DMS114 treated with DMSO at 0.1 percent for 48 hours (cell line): ENCODE measurements at regions not wholly inside any gene's neighbourhood (a gene's known extent, or its start where the extent isn't known, plus 50 kb on each side); places are given as distances from the start of the nearest gene placed in this dataset.

Source experiments
- DNase-seq: peaks from one replicate; lab custom pipeline; 2025; ENCODE audit not compliant: unreplicated experiment; lab: John Stamatoyannopoulos, UW

DNA sequence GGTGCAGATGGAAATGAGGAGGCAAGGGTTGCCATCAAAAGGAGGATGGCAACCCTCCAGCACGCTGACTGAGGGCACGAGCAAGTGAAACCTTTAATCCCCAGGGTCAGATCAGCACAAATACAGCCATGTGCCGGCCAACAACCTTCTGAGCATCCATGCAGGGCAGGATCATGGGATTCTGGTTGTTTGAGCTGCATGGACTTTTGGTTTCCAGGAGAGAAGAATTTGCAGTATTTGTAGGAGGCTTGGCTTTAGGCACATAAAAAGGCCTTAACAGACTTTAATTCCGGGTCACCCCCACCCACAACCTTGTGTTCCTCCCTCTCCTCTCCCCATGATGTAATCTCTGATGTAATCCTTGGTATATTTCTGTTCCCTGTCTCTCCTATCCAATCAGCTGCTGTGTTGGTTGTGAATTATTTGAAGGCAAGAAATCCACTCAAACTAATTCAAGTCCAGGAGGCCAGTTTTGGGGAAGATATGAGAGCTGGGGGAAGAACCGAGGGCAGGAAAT, 254.3 kb downstream of the SHQ1 start:
- no peak for DNase-seq

DNA sequence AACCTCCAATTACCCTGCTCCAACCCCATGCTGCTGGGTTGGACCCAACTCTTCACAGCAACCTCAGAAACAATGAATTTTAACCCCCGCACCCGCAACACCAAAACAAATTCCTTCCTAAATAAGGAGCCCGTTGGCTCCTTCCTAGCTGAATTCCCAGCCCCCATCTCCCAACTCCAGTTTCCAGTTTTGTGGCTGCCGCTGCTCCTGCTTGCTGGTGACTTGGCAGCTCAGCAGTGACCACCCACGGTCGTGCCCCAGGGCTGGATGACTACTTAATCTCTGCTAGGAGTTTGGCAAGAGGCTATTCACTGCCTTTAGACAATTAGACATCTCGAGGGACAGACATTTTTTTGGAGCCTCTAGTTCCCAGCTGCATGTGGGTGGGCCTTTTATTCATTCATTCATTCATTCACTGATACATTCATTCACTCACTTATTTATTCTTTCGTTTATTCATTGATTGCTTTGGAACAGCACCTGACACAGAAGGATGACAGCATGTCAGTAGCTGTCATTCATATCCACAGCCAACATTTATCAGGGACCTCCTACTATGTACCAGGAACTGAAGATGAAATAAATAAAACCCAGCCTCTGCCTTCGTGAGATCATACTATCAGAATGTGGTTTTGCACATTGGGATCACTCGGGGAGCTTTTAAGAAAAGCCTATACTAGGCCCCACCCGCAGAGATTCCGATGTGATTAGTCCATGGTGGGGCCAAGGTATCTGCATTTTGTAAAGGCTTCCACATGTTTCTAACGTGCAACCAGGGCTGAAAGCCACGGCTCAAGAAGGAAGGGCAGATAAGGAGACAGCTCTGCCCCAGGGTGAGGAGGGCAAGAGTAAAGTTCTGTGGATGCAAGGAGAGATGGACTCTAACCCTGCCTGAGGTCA, 256.5 kb downstream of the SHQ1 start:
- DNase-seq = no peak

- no peak for DNase-seq
Observed at GRCh38 chr3:72590732-72591221, 257.5 kb downstream of the SHQ1 start.

DNA sequence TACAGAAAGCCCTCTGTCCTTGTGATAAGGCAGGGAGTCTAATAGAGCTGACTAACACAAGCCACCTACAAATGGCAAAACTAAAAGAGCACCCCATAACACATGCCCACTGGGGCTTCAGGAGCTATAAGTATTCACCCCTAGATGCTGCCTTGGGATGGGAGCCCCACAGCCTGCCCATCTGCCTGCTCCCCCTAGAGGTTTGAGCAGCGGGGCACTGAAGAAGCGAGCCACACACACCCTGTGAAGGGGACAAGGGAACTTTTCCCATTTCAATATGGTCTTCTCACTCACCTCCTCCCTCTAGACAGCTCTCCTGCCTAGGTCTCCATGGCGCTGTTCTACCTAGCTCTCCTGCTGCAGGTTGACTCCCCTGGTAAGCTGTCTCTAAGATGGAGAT, 261.0 kb downstream of the SHQ1 start:
- DNase-seq = no peak

- no peak for DNase-seq
Observed at GRCh38 chr3:72586694-72587093, 261.6 kb downstream of the SHQ1 start.

DNA sequence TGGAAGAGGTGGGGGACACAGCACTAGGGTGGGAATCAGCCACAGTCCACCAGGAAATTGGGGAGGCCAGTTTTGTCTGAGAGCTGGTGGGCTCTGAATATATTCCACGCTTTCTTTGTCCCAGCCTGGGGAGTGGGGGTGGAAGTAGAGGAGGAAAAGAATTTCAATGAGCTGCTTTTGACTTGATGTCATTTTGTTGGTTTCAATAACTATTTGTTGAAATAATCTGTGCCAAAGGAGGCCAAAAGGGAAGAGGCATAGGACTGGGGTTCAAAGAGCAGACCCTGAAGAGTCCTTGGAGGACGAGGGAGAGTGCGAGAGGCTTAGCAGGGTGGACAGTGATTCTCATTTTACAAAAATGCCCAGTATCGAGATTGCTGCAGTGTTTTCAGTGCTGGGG, 262.3 kb downstream of the SHQ1 start:
- DNase-seq = no peak

DNA sequence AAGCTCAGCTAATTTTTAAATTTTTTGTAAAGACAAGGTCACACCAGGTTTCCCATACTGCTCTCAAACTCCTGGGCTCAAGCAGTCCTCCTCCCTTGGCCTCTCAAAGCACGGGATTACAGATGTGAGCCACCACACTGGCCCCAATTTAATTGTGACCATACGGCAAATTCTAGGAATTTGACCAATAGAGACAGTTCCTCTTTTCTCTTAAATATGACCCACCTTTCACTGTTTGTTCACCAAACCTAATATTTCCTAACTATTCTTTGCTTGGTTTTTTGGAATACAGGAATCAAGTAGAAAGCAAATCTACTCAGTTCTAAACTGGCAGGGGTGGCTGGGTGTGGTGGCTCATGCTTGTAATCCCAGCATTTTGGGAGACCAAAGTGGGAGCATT, 264.0 kb downstream of the SHQ1 start:
- DNase-seq = no peak

DNA sequence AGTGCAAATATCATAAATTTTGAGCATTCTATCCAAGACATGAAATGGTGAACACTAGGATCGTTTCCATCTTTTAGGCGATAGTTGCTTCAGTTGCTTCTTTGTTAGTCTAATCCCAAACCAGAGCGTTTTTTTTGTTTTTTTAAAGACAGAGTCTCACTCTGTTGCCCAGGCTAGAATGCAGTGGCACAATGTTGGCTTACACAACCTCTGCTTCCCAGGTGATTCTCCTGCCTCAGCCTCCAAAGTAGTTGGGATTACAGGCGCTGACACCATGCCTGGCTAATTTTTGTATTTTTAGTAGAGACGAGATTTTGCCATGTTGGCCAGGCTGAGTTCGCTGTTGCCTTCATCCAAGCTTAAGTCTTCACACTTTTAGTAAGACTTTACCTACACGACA, 265.3 kb downstream of the SHQ1 start:
- DNase-seq = no peak

- no peak for DNase-seq
Observed at GRCh38 chr3:72582211-72582878, 265.9 kb downstream of the SHQ1 start.

DNA sequence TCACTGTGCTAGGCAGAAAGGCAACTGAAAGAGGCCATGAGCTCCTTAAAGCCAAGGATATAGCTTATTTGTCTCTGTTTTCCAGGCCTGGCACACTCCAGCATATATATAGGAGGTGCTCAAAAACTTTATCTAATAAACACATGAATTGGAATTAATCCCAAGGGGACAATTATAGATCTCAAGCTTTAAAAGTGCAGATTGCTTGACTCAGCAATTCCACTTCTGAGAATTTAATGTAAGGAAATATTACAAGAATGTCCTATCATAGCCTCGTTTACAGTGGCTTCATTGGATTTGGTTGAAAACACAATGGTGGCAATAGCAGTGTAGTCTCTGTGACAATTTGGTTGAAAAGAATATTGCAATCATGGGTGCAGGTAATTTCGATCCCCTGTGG, 267.3 kb downstream of the SHQ1 start:
- DNase-seq = no peak

- no peak for DNase-seq
Observed at GRCh38 chr3:72580246-72580756, 267.9 kb downstream of the SHQ1 start.

DNA sequence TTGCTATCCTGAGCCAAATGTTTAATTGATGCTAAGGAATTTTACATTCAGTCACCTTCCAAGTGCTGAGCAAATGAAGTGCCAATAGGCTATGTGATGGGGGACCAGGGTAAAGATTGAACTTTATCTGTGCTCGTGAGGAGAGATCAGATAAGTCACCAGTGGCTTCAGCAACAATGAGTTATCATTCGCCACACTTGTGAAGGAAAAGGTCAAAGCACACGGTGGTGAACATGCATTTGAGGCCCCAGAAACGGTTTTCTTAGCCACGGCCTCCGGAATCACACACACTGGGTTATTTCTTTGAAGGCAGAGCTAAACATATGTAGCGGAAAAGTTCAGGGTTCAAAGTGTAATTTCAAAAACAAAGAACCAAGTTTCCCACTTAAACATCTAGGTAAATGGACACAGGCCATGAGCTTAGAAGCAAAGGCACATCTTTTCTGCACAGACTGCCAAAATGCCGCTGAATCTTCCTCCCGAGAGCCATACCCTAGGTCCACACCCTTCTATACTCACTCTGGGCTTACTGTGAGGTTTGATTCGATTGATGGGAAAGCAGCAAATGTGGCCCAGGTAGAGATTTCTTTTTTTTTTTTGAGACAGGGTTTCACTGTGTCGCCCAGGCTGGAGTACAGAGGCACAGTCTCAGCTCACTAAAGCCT, 268.5 kb downstream of the SHQ1 start:
- no peak for DNase-seq

DNA sequence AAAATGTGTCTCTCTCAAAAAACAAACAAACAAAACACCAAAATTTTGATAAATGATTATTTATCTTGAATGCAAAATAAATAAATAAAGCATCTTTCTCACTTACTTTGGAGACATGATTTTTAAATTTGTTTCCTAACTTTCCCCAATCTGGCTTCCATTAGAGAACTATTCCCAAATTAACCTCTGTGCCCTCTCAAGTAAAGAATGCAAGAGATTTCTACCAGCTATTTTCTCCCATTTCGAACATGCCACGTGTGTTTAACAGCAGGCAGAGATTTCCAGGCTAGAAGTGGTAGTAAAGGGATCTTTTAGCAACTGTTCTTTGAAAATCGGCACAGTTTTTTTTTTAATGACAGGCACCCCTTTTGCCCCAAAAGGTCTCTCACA, 269.1 kb downstream of the SHQ1 start:
- no peak for DNase-seq

- DNase-seq = no peak
Observed at GRCh38 chr3:72577190-72577589, 271.1 kb downstream of the SHQ1 start.

GRCh38 chr3:72576563-72576962, 271.7 kb downstream of the SHQ1 start:
- DNase-seq = no peak

DNA sequence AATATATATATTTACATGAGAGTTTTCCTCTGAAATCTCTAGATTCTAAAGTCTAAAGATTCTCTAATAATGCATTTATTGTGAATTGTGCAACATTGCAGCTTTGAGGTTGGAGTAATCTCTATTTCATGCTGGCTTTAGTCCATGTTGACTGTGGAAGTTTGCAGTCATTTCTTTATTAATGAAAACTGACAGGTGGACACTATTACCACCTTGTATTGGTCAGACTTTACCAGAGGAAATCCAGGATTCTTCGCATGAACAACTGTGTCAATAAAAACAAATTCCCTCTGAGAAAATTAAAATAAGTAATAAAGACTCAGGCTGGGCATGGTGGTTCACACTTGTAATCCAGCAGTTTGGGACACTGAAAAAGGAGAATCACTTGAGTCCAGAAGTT, 274.1 kb downstream of the SHQ1 start:
- no peak for DNase-seq

DNA sequence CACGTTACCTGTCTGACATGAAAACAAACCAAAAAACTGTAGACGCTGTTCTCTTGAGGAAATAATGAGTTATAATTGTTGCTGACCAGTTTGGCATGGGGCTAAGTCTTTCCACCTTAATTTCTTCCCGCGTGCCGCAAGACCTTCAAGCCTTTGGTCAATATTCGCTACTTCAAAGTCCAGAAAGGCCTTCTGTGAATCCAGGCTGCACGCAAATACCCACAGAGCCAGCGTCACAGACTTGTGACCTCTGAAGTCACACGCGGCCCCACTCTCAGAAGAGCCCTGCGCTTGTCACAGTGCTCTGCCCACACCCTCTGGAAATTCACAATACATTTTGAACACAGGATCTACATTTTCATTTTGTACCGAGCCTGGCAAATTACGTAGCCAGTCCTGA, 275.2 kb downstream of the SHQ1 start:
- no peak for DNase-seq

- no peak for DNase-seq
Observed at GRCh38 chr3:72572489-72573007, 275.7 kb downstream of the SHQ1 start.

- DNase-seq = no peak
Observed at GRCh38 chr3:72571638-72572114, 276.6 kb downstream of the SHQ1 start.

GRCh38 chr3:72571052-72571451, 277.2 kb downstream of the SHQ1 start:
- no peak for DNase-seq
